H1 (cell line): ENCODE measurements at regions not wholly inside any gene's neighbourhood (a gene's known extent, or its start where the extent isn't known, plus 50 kb on each side); places are given as distances from the start of the nearest gene placed in this dataset.

Experiments
- CTCF ChIA-PET: fragments of 300-600 bp; sonication (Branson Sonifier 250); formaldehyde crosslinking; loops from one replicate; lab custom pipeline; 2021; ENCODE audit not compliant: partially characterized antibody; lab: Charles Lee
- POLR2A ChIA-PET: fragments of 300-600 bp; sonication (Branson Sonifier 250); formaldehyde crosslinking; loops from one replicate; lab custom pipeline; 2021; ENCODE audit warnings: inconsistent platforms; ENCODE audit not compliant: partially characterized antibody; lab: Charles Lee
- DNase-seq, 2 experiments: peaks; one replicate each; pipeline versions ENCODE4 v3.0.0 to v3.0.0-alpha.2; 2010 to 2022; ENCODE audit warnings: low spot score in 2 of 2, low read depth in 1 of 2, mixed read lengths in 1 of 2
- FAIRE-seq: peaks from 2 replicates; lab custom pipeline; 2011; peaks lifted over from hg19 to GRCh38; lab: Jason Lieb, UNC
- H2AFZ ChIP-seq: 2 replicates; pipeline ENCODE4 v1.8.1; 2012; ENCODE audit warnings: low read length, inconsistent platforms
- H2AK5ac ChIP-seq: 2 replicates; pipeline ENCODE4 v1.6.1; 2013; ENCODE audit warnings: low read depth, low read length
- H2BK120ac ChIP-seq: replicated peaks from 2 replicates; pipeline ENCODE3; 2013; ENCODE audit warnings: low read depth, low read length, inconsistent platforms
- H2BK12ac ChIP-seq: 2 replicates; pipeline ENCODE4 v1.6.1; 2013; ENCODE audit warnings: low read depth, low read length
- H2BK15ac ChIP-seq: 2 replicates; pipeline ENCODE4 v1.6.1; 2013; ENCODE audit warnings: low read length
- H2BK20ac ChIP-seq: 2 replicates; pipeline ENCODE4 v1.6.1; 2013; ENCODE audit warnings: low read length
- H2BK5ac ChIP-seq: 2 replicates; pipeline ENCODE4 v1.6.1; 2013; ENCODE audit warnings: low read depth, low read length
- H3K14ac ChIP-seq: 2 replicates; pipeline ENCODE4 v1.6.1; 2013; ENCODE audit warnings: inconsistent platforms; ENCODE audit not compliant: insufficient read length
- H3K18ac ChIP-seq: 2 replicates; pipeline ENCODE4 v1.6.1; 2013; ENCODE audit warnings: low read length; ENCODE audit errors: extremely low read depth
- H3K23ac ChIP-seq: 2 replicates; pipeline ENCODE4 v1.6.1; 2013; ENCODE audit warnings: inconsistent platforms; ENCODE audit not compliant: insufficient read length
- H3K23me2 ChIP-seq: 2 replicates; pipeline ENCODE4 v1.6.1; 2013; ENCODE audit warnings: low read depth, low read length
- H3K27ac ChIP-seq: 2 replicates; pipeline ENCODE4 v1.6.1; 2011; ENCODE audit warnings: low read depth, low read length, inconsistent platforms
- H3K27me3 ChIP-seq, 4 experiments: replicated peaks in 1 of 4; 1 replicate in 1 of 4; 2 replicates in 3 of 4; pipeline versions ENCODE4 v1.6.1 to v1.8.1; 2011 to 2013; ENCODE audit warnings: low read length in 3 of 4, mild to moderate bottlenecking in 3 of 4, inconsistent platforms in 2 of 4, mixed read lengths in 2 of 4, moderate library complexity in 1 of 4; ENCODE audit not compliant: control insufficient read depth in 3 of 4, insufficient read depth in 3 of 4; ENCODE audit errors: extremely low read depth in 1 of 4
- H3K36me3 ChIP-seq, 4 experiments: 2 replicates each; pipeline versions ENCODE4 v1.6.1 to v1.8.1; 2011 to 2013; ENCODE audit warnings: mild to moderate bottlenecking in 4 of 4, low read length in 3 of 4, moderate library complexity in 2 of 4, control low read depth in 1 of 4, inconsistent platforms in 1 of 4; ENCODE audit not compliant: insufficient read depth in 4 of 4, control insufficient read depth in 2 of 4
- H3K4ac ChIP-seq: replicated peaks from 2 replicates; pipeline ENCODE3; 2013; ENCODE audit warnings: low read length, low read depth, mixed read lengths, inconsistent platforms; ENCODE audit not compliant: insufficient read length
- H3K4me1 ChIP-seq, 4 experiments: replicated peaks in 1 of 4; 1 replicate in 1 of 4; 2 replicates in 3 of 4; pipeline versions ENCODE4 v1.6.1 to v1.8.1; 2011 to 2013; ENCODE audit warnings: low read length in 3 of 4, inconsistent platforms in 2 of 4, mixed read lengths in 1 of 4; ENCODE audit not compliant: insufficient read depth in 4 of 4, control insufficient read depth in 3 of 4
- H3K4me2 ChIP-seq, 2 experiments: 2 replicates each; pipeline versions ENCODE4 v1.6.1 to v1.8.1; 2011 to 2013; ENCODE audit warnings: low read depth in 2 of 2, low read length in 2 of 2, control low read depth in 1 of 2, inconsistent platforms in 1 of 2, mild to moderate bottlenecking in 1 of 2; ENCODE audit not compliant: insufficient read depth in 1 of 2
- H3K4me3 ChIP-seq, 4 experiments: fragments of 200-600, 300-600 bp in 1 of 4; sonication (generic), shearing (Covaris generic), sonication (Bioruptor Twin) in 1 of 4; 2 replicates each; pipeline versions ENCODE4 v1.5.1 to v1.8.1; 2011 to 2016; ENCODE audit warnings: low read length in 4 of 4, low read depth in 3 of 4, control low read depth in 2 of 4, inconsistent platforms in 2 of 4, mild to moderate bottlenecking in 2 of 4, mixed read lengths in 1 of 4, moderate library complexity in 1 of 4; ENCODE audit not compliant: insufficient read depth in 2 of 4; ENCODE audit errors: extremely low read depth in 1 of 4
- H3K56ac ChIP-seq: replicated peaks from 2 replicates; pipeline ENCODE3; 2013; ENCODE audit warnings: low read depth, mild to moderate bottlenecking, mixed read lengths, low read length, inconsistent platforms; ENCODE audit not compliant: insufficient read length
- H3K79me1 ChIP-seq: 2 replicates; pipeline ENCODE4 v1.6.1; 2013; ENCODE audit warnings: low read depth, low read length, control low read depth
- H3K79me2 ChIP-seq, 2 experiments: 2 replicates each; pipeline versions ENCODE4 v1.6.1 to v1.8.1; 2012 to 2013; ENCODE audit warnings: low read length in 2 of 2, mild to moderate bottlenecking in 2 of 2, inconsistent platforms in 1 of 2; ENCODE audit not compliant: insufficient read depth in 2 of 2, control insufficient read depth in 1 of 2
- H3K9ac ChIP-seq, 4 experiments: replicated peaks in 1 of 4; 1 replicate in 1 of 4; 2 replicates in 3 of 4; pipeline versions ENCODE4 v1.6.1 to v1.8.1; 2011 to 2013; ENCODE audit warnings: low read depth in 3 of 4, low read length in 3 of 4, control low read depth in 2 of 4, mild to moderate bottlenecking in 2 of 4, moderate library complexity in 2 of 4, inconsistent platforms in 1 of 4; ENCODE audit errors: extremely low read depth in 1 of 4
- H3K9me3 ChIP-seq, 2 experiments: 2 replicates each; pipeline versions ENCODE4 v1.6.1 to v1.8.1; 2012 to 2013; ENCODE audit warnings: mild to moderate bottlenecking in 2 of 2, moderate library complexity in 2 of 2, control low read depth in 1 of 2, inconsistent platforms in 1 of 2, low read depth in 1 of 2, low read length in 1 of 2, mixed read lengths in 1 of 2; ENCODE audit not compliant: insufficient read depth in 2 of 2
- H4K20me1 ChIP-seq, 2 experiments: replicated peaks in 1 of 2; 2 replicates each; pipeline versions ENCODE3 to v1.8.1; 2011 to 2013; ENCODE audit warnings: inconsistent platforms in 2 of 2, low read length in 2 of 2, mild to moderate bottlenecking in 1 of 2; ENCODE audit not compliant: insufficient read depth in 2 of 2, control insufficient read depth in 1 of 2
- H4K5ac ChIP-seq: 2 replicates; pipeline ENCODE4 v1.6.1; 2013; ENCODE audit warnings: low read length, low read depth, mixed read lengths, inconsistent platforms; ENCODE audit not compliant: insufficient read length
- H4K8ac ChIP-seq: 2 replicates; pipeline ENCODE4 v1.8.0; 2013; ENCODE audit warnings: mild to moderate bottlenecking, moderate library complexity, low read length, inconsistent platforms; ENCODE audit not compliant: insufficient read depth; ENCODE audit errors: extremely low read depth
- H4K91ac ChIP-seq: replicated peaks from 2 replicates; pipeline ENCODE3; 2013; ENCODE audit warnings: low read length, mixed read lengths, inconsistent platforms; ENCODE audit not compliant: insufficient read length
- MAFK ChIP-seq: IDR thresholded peaks from 2 replicates; pipeline ENCODE4 v1.6.1; 2012; ENCODE audit warnings: low read depth, mild to moderate bottlenecking, improper control_type of control experiment, low read length
- SP1 ChIP-seq: IDR thresholded peaks from 2 replicates; pipeline ENCODE4 v1.6.1; 2011; ENCODE audit warnings: low read depth, low read length
- WGBS, 2 experiments: shearing (Covaris generic) in 1 of 2; methylation state at CpG; one replicate each; pipeline versions ENCODE4 v1.1.6 to v1.1.7; 2013 to 2015; ENCODE audit warnings: low lambda C conversion rate in 2 of 2, mixed read lengths in 2 of 2, inconsistent platforms in 1 of 2, low coverage in 1 of 2, missing lambda C conversion rate in 1 of 2; ENCODE audit not compliant: insufficient replicate concordance in 2 of 2, insufficient coverage in 1 of 2, insufficient read length in 1 of 2; ENCODE audit errors: extremely low coverage in 1 of 2, missing lambda C conversion rate in 1 of 2; 5-methylcytosine and 5-hydroxymethylcytosine counted together

- no peak overlapping the region for H3K56ac ChIP-seq
- 86% methylated on average over 7 of the region's 7 CpGs; no CpG with 5 or more reads in 1 of the 2 experiments for WGBS, 2 experiments
- POLR2A ChIA-PET = no interaction called here
- no peak overlapping the region for H4K91ac ChIP-seq
- CTCF ChIA-PET = interaction anchor here (1.0 to 1.2 kb wide), 4 partner anchors 8 to 55 kb away, joined by 3 to 5 read pairs (median 3); no protein-coding TSS in a partner anchor
- no peak overlapping the region for H3K14ac ChIP-seq
- H3K4me2 ChIP-seq = no peak overlapping the region
- DNase-seq (no peak), FAIRE-seq (no peak)
- no peaks in the 10 kb centered on the region for H3K23me2 ChIP-seq
- H2BK20ac ChIP-seq = no peak overlapping the region
- H2AFZ ChIP-seq = no peak overlapping the region
- no peak overlapping the region for H3K18ac ChIP-seq
- H3K79me1 ChIP-seq = no peaks in the 10 kb centered on the region
- no peak overlapping the region for H3K4ac ChIP-seq
- no peak overlapping the region for H3K4me3 ChIP-seq
- TF ChIP-seq MAFK (no peak), SP1 (no peak)
- H4K8ac ChIP-seq = no peak overlapping the region
- no peak overlapping the region for H2BK120ac ChIP-seq
- H3K27ac ChIP-seq = no peak overlapping the region
- H3K36me3 ChIP-seq = no peaks in the 10 kb centered on the region
- H3K4me1 ChIP-seq = peaks cover 0 to 7% (median 1%) of the 10 kb centered on the region in 4 experiments; a peak in 2 of 7 replicates
- H3K9me3 ChIP-seq = no peaks in the 10 kb centered on the region
- H2BK12ac ChIP-seq = no peak overlapping the region
- H2BK15ac ChIP-seq = no peak overlapping the region
- H3K79me2 ChIP-seq = no peaks in the 10 kb centered on the region
- no peak overlapping the region for H3K23ac ChIP-seq
- H3K27me3 ChIP-seq = no peaks in the 10 kb centered on the region
- H4K20me1 ChIP-seq = no peaks in the 10 kb centered on the region
- no peak overlapping the region for H3K9ac ChIP-seq
- H2BK5ac ChIP-seq = no peak overlapping the region
- H4K5ac ChIP-seq = no peak overlapping the region
- H2AK5ac ChIP-seq = no peak overlapping the region
These were observed 216.3 kb upstream of the CAMK1G start for GRCh38 chr1:209367061-209367772.
